ENCODE measurements at regions not wholly inside any gene's neighbourhood (a gene's known extent, or its start where the extent isn't known, plus 50 kb on each side); places are given as distances from the start of the nearest gene placed in this dataset.
"Not testable (repeated sequence)": the region's sequence is repeated elsewhere in the genome, so short reads cannot be mapped to it uniquely, and the experiment has no call there.

DNA sequence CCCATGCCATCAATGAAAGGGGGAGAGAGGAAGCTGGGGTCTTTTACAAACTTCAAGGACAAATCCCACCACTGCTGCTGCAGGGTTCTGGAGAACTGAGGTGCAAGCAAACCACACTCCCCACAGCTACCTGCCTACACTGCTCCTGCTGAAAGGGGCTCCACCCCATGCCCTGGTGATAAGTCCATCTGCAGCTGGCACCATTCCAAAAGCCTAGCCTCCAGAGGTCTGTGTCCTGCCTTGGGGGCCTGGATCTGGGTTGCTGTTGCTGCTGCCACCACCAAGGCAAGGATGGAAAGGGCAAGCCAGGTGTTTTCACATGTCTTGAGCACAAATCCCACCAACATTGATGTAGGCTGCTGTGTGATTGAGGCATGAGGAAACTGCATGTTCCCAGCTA, 97.4 kb upstream of the UBE2E3 start:
- Histone ChIP-seq H3K9me3 (replicated peaks in 1 of 2; ENCODE audit: control insufficient read depth in 2 of 2, insufficient read depth in 1 of 2, low read depth in 1 of 2, low read length in 2 of 2) (peaks cover 1 to 7% of the 10 kb centered on the region in 2 donors), H2AK5ac (ENCODE audit: low read depth, low read length) (no peak overlapping the region), H3K9ac (ENCODE audit: low read depth, low read length, poor library complexity) (no peak overlapping the region), H3K27me3 (ENCODE audit: control insufficient read depth in 3 of 3, insufficient read depth in 3 of 3, low read depth in 1 of 3, low read length in 3 of 3) (no peaks in the 10 kb centered on the region), H2BK5ac (ENCODE audit: low read length) (no peak overlapping the region), H2BK12ac (ENCODE audit: low read length) (no peak overlapping the region), H3K27ac (replicated peaks; ENCODE audit: low read length) (no peak overlapping the region), H3K4me3 (ENCODE audit: low read length in 2 of 2) (peak overlapping the region in 1 of 2 donors; percentile 35), H3K4me1 (ENCODE audit: control insufficient read depth in 2 of 2, insufficient read depth in 1 of 2, low read depth in 1 of 2, low read length in 2 of 2) (no peaks in the 10 kb centered on the region), H4K91ac (ENCODE audit: low read depth, low read length, poor library complexity) (no peak overlapping the region), H3K36me3 (replicated peaks in 1 of 2; ENCODE audit: control insufficient read depth in 2 of 2, insufficient read depth in 2 of 2, low read length in 2 of 2) (no peaks in the 10 kb centered on the region), H3K4ac (ENCODE audit: low read length) (no peak overlapping the region), H2BK120ac (ENCODE audit: low read depth, low read length) (no peak overlapping the region), H3K14ac (ENCODE audit: low read length) (no peak overlapping the region), H3K18ac (ENCODE audit: low read length) (no peak overlapping the region), H3K4me2 (ENCODE audit: insufficient read depth, low read length, poor library complexity, severe bottlenecking) (no peak overlapping the region), H4K8ac (ENCODE audit: low read depth, low read length) (no peak overlapping the region), H3K79me1 (ENCODE audit: low read depth, low read length) (no peaks in the 10 kb centered on the region), H3K23ac (ENCODE audit: low read depth, low read length, poor library complexity) (no peak overlapping the region), H2BK15ac (ENCODE audit: low read length) (no peak overlapping the region), H2AFZ (ENCODE audit: low read length) (no peak overlapping the region)
- DNase-seq (ENCODE audit: low spot score): no peak

DNA sequence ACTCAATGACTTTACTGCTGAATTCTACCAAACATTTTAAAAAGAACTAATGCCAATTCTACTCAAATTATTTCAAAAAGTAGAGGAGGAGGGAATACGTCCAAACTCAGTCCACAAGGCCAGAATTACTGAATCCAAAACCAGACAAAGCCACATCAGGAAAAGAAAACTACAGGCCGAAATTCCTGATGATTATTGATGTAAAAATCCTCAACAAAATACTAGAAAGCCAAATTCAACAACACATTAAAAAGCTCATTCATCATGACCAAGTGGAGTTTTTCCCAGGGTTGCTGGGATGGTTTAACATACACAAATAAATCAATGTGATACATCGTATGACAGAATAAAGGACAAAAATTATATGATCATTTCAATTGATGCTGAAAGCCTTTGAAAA, 103.9 kb upstream of the UBE2E3 start:
- no peak overlapping the region for H2BK5ac ChIP-seq (ENCODE audit: low read length)
- no CpG with 5 or more reads among the region's 3 CpGs for WGBS, 2 donors (ENCODE audit: extremely low coverage in 2 of 2, insufficient read length in 2 of 2, insufficient replicate concordance in 1 of 2)
- H3K27me3 ChIP-seq (ENCODE audit: control insufficient read depth in 3 of 3, insufficient read depth in 3 of 3, low read depth in 1 of 3, low read length in 3 of 3): no peaks in the 10 kb centered on the region
- no peak overlapping the region for H2BK15ac ChIP-seq (ENCODE audit: low read length)
- no peak overlapping the region for H2BK12ac ChIP-seq (ENCODE audit: low read length)
- H3K9ac ChIP-seq (ENCODE audit: low read depth, low read length, poor library complexity): no peak overlapping the region
- H3K4me1 ChIP-seq (ENCODE audit: control insufficient read depth in 2 of 2, insufficient read depth in 1 of 2, low read depth in 1 of 2, low read length in 2 of 2): no peaks in the 10 kb centered on the region
- H3K4ac ChIP-seq (ENCODE audit: low read length): no peak overlapping the region
- no peak overlapping the region for H2AFZ ChIP-seq (ENCODE audit: low read length)
- H3K4me3 ChIP-seq (ENCODE audit: low read length in 2 of 2): no peak overlapping the region
- no peak overlapping the region for H3K14ac ChIP-seq (ENCODE audit: low read length)
- H3K18ac ChIP-seq (ENCODE audit: low read length): no peak overlapping the region
- no peaks in the 10 kb centered on the region for H3K36me3 ChIP-seq (replicated peaks in 1 of 2; ENCODE audit: control insufficient read depth in 2 of 2, insufficient read depth in 2 of 2, low read length in 2 of 2)
- H3K23ac ChIP-seq (ENCODE audit: low read depth, low read length, poor library complexity): no peak overlapping the region
- no peak overlapping the region for H2BK120ac ChIP-seq (ENCODE audit: low read depth, low read length)
- H3K9me3 ChIP-seq (replicated peaks in 1 of 2; ENCODE audit: control insufficient read depth in 2 of 2, insufficient read depth in 1 of 2, low read depth in 1 of 2, low read length in 2 of 2): peaks cover 0 to 3% of the 10 kb centered on the region in 2 donors
- H2AK5ac ChIP-seq (ENCODE audit: low read depth, low read length): no peak overlapping the region
- no peak overlapping the region for H4K91ac ChIP-seq (ENCODE audit: low read depth, low read length, poor library complexity)
- H3K4me2 ChIP-seq (ENCODE audit: insufficient read depth, low read length, poor library complexity, severe bottlenecking): no peak overlapping the region
- H3K79me1 ChIP-seq (ENCODE audit: low read depth, low read length): no peaks in the 10 kb centered on the region
- DNase-seq (ENCODE audit: low spot score): no peak
- no peak overlapping the region for H3K27ac ChIP-seq (replicated peaks; ENCODE audit: low read length)
- no peak overlapping the region for H4K8ac ChIP-seq (ENCODE audit: low read depth, low read length)

DNA sequence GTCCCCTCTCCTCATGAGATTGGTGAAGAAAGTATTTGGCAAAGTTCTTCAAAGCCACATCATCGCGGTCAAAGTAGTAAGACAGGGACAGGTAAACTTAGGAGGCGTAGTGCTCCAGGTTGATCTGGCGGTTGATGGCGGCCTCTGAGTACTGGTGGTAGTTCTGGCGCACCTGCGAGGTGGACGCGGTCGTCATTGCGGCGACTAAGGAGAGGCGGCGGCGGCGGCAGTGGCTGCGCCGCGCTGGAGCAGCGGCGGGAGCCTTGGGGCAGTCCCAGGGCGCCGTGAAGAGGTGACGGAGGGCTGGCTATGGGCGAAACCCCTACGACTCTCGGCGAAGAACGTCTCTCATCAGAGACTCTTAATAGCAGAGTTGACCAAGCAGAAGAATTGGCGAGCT, 107.2 kb upstream of the UBE2E3 start:
- no peak for DNase-seq (ENCODE audit: low spot score)
- H2BK5ac ChIP-seq (ENCODE audit: low read length): no peak overlapping the region
- H3K14ac ChIP-seq (ENCODE audit: low read length): no peak overlapping the region
- no peak overlapping the region for H3K18ac ChIP-seq (ENCODE audit: low read length)
- no peak overlapping the region for H4K91ac ChIP-seq (ENCODE audit: low read depth, low read length, poor library complexity)
- H2BK12ac ChIP-seq (ENCODE audit: low read length): no peak overlapping the region
- H3K4me3 ChIP-seq (ENCODE audit: low read length in 2 of 2): no peak overlapping the region
- H3K9me3 ChIP-seq (replicated peaks in 1 of 2; ENCODE audit: control insufficient read depth in 2 of 2, insufficient read depth in 1 of 2, low read depth in 1 of 2, low read length in 2 of 2): no peaks in the 10 kb centered on the region
- H2AK5ac ChIP-seq (ENCODE audit: low read depth, low read length): no peak overlapping the region
- H3K79me1 ChIP-seq (ENCODE audit: low read depth, low read length): no peaks in the 10 kb centered on the region
- no peak overlapping the region for H3K23ac ChIP-seq (ENCODE audit: low read depth, low read length, poor library complexity)
- no peak overlapping the region for H3K4ac ChIP-seq (ENCODE audit: low read length)
- H3K4me2 ChIP-seq (ENCODE audit: insufficient read depth, low read length, poor library complexity, severe bottlenecking): no peak overlapping the region
- no peaks in the 10 kb centered on the region for H3K27me3 ChIP-seq (ENCODE audit: control insufficient read depth in 3 of 3, insufficient read depth in 3 of 3, low read depth in 1 of 3, low read length in 3 of 3)
- no peaks in the 10 kb centered on the region for H3K36me3 ChIP-seq (replicated peaks in 1 of 2; ENCODE audit: control insufficient read depth in 2 of 2, insufficient read depth in 2 of 2, low read length in 2 of 2)
- H3K9ac ChIP-seq (ENCODE audit: low read depth, low read length, poor library complexity): no peak overlapping the region
- H2BK120ac ChIP-seq (ENCODE audit: low read depth, low read length): no peak overlapping the region
- H2AFZ ChIP-seq (ENCODE audit: low read length): no peak overlapping the region
- H2BK15ac ChIP-seq (ENCODE audit: low read length): no peak overlapping the region
- no peak overlapping the region for H3K27ac ChIP-seq (replicated peaks; ENCODE audit: low read length)
- no peak overlapping the region for H4K8ac ChIP-seq (ENCODE audit: low read depth, low read length)
- WGBS, 2 donors (ENCODE audit: extremely low coverage in 2 of 2, insufficient read length in 2 of 2, insufficient replicate concordance in 1 of 2): no CpG with 5 or more reads among the region's 30 CpGs
- H3K4me1 ChIP-seq (ENCODE audit: control insufficient read depth in 2 of 2, insufficient read depth in 1 of 2, low read depth in 1 of 2, low read length in 2 of 2): no peaks in the 10 kb centered on the region

DNA sequence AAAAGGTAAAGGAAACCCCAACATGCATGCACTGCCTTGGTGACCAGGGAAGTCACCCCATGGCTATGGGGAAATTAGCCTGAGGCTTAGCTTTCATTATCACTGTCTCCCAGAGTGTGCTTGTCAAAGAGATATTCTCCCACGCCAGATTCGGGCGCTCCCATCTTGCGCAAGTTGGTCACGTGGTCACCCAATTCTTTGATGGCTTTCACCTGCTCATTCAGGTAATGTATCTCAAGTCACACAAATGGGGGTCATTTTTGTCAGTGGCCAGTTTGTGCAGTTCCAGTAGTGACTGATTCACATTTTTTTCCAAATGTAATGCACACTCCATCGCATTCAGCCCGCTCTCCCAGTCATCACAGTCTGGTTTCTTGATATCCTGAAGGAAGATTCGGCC, 107.6 kb upstream of the UBE2E3 start:
- H3K36me3 ChIP-seq (replicated peaks in 1 of 2; ENCODE audit: control insufficient read depth in 2 of 2, insufficient read depth in 2 of 2, low read length in 2 of 2); H3K18ac ChIP-seq (ENCODE audit: low read length); H3K4me1 ChIP-seq (ENCODE audit: control insufficient read depth in 2 of 2, insufficient read depth in 1 of 2, low read depth in 1 of 2, low read length in 2 of 2); H2BK15ac ChIP-seq (ENCODE audit: low read length); H3K4me3 ChIP-seq (ENCODE audit: low read length in 2 of 2); H2AFZ ChIP-seq (ENCODE audit: low read length); H2BK12ac ChIP-seq (ENCODE audit: low read length); H2BK5ac ChIP-seq (ENCODE audit: low read length); H3K27me3 ChIP-seq (ENCODE audit: control insufficient read depth in 3 of 3, insufficient read depth in 3 of 3, low read depth in 1 of 3, low read length in 3 of 3); H3K9me3 ChIP-seq (replicated peaks in 1 of 2; ENCODE audit: control insufficient read depth in 2 of 2, insufficient read depth in 1 of 2, low read depth in 1 of 2, low read length in 2 of 2); H3K4me2 ChIP-seq (ENCODE audit: insufficient read depth, low read length, poor library complexity, severe bottlenecking); H4K91ac ChIP-seq (ENCODE audit: low read depth, low read length, poor library complexity); H3K4ac ChIP-seq (ENCODE audit: low read length); H4K8ac ChIP-seq (ENCODE audit: low read depth, low read length); H3K14ac ChIP-seq (ENCODE audit: low read length); H3K27ac ChIP-seq (replicated peaks; ENCODE audit: low read length); H3K79me1 ChIP-seq (ENCODE audit: low read depth, low read length); H3K9ac ChIP-seq (ENCODE audit: low read depth, low read length, poor library complexity); DNase-seq (ENCODE audit: low spot score); H2AK5ac ChIP-seq (ENCODE audit: low read depth, low read length); H3K23ac ChIP-seq (ENCODE audit: low read depth, low read length, poor library complexity); H2BK120ac ChIP-seq (ENCODE audit: low read depth, low read length): not testable (repeated sequence)
- WGBS, 2 donors (ENCODE audit: extremely low coverage in 2 of 2, insufficient read length in 2 of 2, insufficient replicate concordance in 1 of 2): no CpG with 5 or more reads among the region's 8 CpGs

All from neuronal stem cell (in vitro differentiated cells).